CD14-positive monocyte (primary cell): ENCODE measurements at regions not wholly inside any gene's neighbourhood (a gene's known extent, or its start where the extent isn't known, plus 50 kb on each side); places are given as distances from the start of the nearest gene placed in this dataset.
A peak's percentile ranks its signal among the peaks of the same experiment; 100 is the strongest.

Source experiments
- DNase-seq, 3 donors: peaks; one replicate each; pipeline ENCODE4 v3.0.0-alpha.2; 2011 to 2022
- H2AFZ ChIP-seq: 2 replicates; pipeline ENCODE4 v1.6.0; 2012; ENCODE audit warnings: mild to moderate bottlenecking, low read depth, low read length, inconsistent platforms; ENCODE audit not compliant: insufficient read depth, poor library complexity, severe bottlenecking
- H3K27ac ChIP-seq, 2 donors: 1 replicate in 1 of 2; 2 replicates in 1 of 2; pipeline ENCODE4 v1.5.1; 2012 to 2013; ENCODE audit warnings: low read length in 2 of 2, control low read depth in 1 of 2, inconsistent platforms in 1 of 2, low read depth in 1 of 2, mild to moderate bottlenecking in 1 of 2
- H3K27me3 ChIP-seq, 2 donors: one replicate each; pipeline versions ENCODE4 v1.6.0 to v1.6.1; 2011 to 2013; ENCODE audit warnings: low read length in 2 of 2; ENCODE audit not compliant: control insufficient read depth in 2 of 2, insufficient read depth in 2 of 2
- H3K36me3 ChIP-seq, 2 donors: replicated peaks in 1 of 2; 1 replicate in 1 of 2; 2 replicates in 1 of 2; pipeline versions ENCODE4 v1.5.1 to v1.6.1; 2012 to 2013; ENCODE audit warnings: low read length in 2 of 2, control low read depth in 1 of 2, inconsistent platforms in 1 of 2, mild to moderate bottlenecking in 1 of 2; ENCODE audit not compliant: insufficient read depth in 2 of 2, control insufficient read depth in 1 of 2
- H3K4me1 ChIP-seq, 2 donors: 1 replicate in 1 of 2; 2 replicates in 1 of 2; pipeline versions ENCODE4 v1.5.1 to v1.6.1; 2012 to 2013; ENCODE audit warnings: low read length in 2 of 2, control low read depth in 1 of 2, inconsistent platforms in 1 of 2, mild to moderate bottlenecking in 1 of 2, moderate library complexity in 1 of 2; ENCODE audit not compliant: insufficient read depth in 2 of 2, control insufficient read depth in 1 of 2
- H3K4me2 ChIP-seq: replicated peaks from 2 replicates; pipeline ENCODE3; 2012; ENCODE audit warnings: low read length, moderate library complexity, mild to moderate bottlenecking; ENCODE audit not compliant: poor library complexity, severe bottlenecking; ENCODE audit errors: extremely low read depth
- H3K4me3 ChIP-seq, 3 experiments: fragments of 200-600 bp in 1 of 3; sonication (generic) in 1 of 3; replicated peaks in 1 of 3; 1 replicate in 2 of 3; 2 replicates in 1 of 3; pipeline ENCODE4 v1.5.1; 2011 to 2013; ENCODE audit warnings: low read length in 3 of 3, mild to moderate bottlenecking in 3 of 3, control low read depth in 2 of 3, low read depth in 2 of 3, inconsistent platforms in 1 of 3, moderate library complexity in 1 of 3
- H3K79me2 ChIP-seq: 2 replicates; pipeline ENCODE4 v1.6.0; 2012; ENCODE audit warnings: mild to moderate bottlenecking, control low read depth, inconsistent platforms, low read length, moderate library complexity; ENCODE audit not compliant: insufficient read depth
- H3K9ac ChIP-seq: 2 replicates; pipeline ENCODE4 v1.6.0; 2017; ENCODE audit warnings: low read length, mild to moderate bottlenecking; ENCODE audit not compliant: insufficient read depth, poor library complexity, severe bottlenecking
- H3K9me3 ChIP-seq, 2 donors: replicated peaks in 1 of 2; 1 replicate in 1 of 2; 2 replicates in 1 of 2; pipeline versions ENCODE4 v1.5.1 to v1.6.1; 2012 to 2013; ENCODE audit warnings: low read length in 2 of 2, control low read depth in 1 of 2; ENCODE audit not compliant: control insufficient read depth in 1 of 2, insufficient read depth in 1 of 2
- H4K20me1 ChIP-seq: 2 replicates; pipeline ENCODE4 v1.6.0; 2012; ENCODE audit warnings: mild to moderate bottlenecking, low read length, control low read depth, moderate library complexity; ENCODE audit not compliant: insufficient read depth
- H3K27ac Mint-ChIP-seq, 7 donors: one replicate each; pipeline ENCODE4 v1.8.0; 2020; ENCODE audit warnings: mild to moderate bottlenecking in 7 of 7, mixed read lengths in 7 of 7, moderate library complexity in 6 of 7, inconsistent platforms in 2 of 7
- H3K27me3 Mint-ChIP-seq, 3 donors: one replicate each; pipeline ENCODE4 v1.8.0; 2021 to 2022; ENCODE audit warnings: low read depth in 3 of 3, mild to moderate bottlenecking in 3 of 3, mixed read lengths in 3 of 3, moderate library complexity in 3 of 3, inconsistent platforms in 1 of 3
- H3K36me3 Mint-ChIP-seq, 2 donors: one replicate each; pipeline ENCODE4 v1.8.0; 2020; ENCODE audit warnings: mixed read lengths in 2 of 2, inconsistent platforms in 1 of 2, mild to moderate bottlenecking in 1 of 2
- H3K4me1 Mint-ChIP-seq: one replicate; pipeline ENCODE4 v1.8.0; 2020; ENCODE audit warnings: mild to moderate bottlenecking, mixed read lengths
- H3K4me3 Mint-ChIP-seq, 2 donors: one replicate each; pipeline ENCODE4 v1.8.0; 2020; ENCODE audit warnings: mild to moderate bottlenecking in 2 of 2, mixed read lengths in 2 of 2, moderate library complexity in 1 of 2
- H3K9me3 Mint-ChIP-seq, 7 donors: one replicate each; pipeline ENCODE4 v1.8.0; 2020 to 2022; ENCODE audit warnings: mixed read lengths in 7 of 7, mild to moderate bottlenecking in 6 of 7, moderate library complexity in 6 of 7, inconsistent platforms in 2 of 7
- WGBS: methylation state at CpG from one replicate; pipeline ENCODE4 v1.1.5; 2013; ENCODE audit warnings: missing lambda C conversion rate; ENCODE audit not compliant: insufficient coverage; 5-methylcytosine and 5-hydroxymethylcytosine counted together
- intact Hi-C, 2 donors: fragments of 100-400 bp; cut with micrococcal nuclease; formaldehyde crosslinking; loops; one replicate each; pipeline versions ENCODE4 v1.15.0 to v1.15.1; 2023
- TF ChIP-seq, protein P1 (sequence below): fragments of 200-600 bp; IDR thresholded peaks from one replicate; pipeline ENCODE4 v1.8.0; 2022; ENCODE audit warnings: antibody characterized with exemption, mild to moderate bottlenecking

DNA sequence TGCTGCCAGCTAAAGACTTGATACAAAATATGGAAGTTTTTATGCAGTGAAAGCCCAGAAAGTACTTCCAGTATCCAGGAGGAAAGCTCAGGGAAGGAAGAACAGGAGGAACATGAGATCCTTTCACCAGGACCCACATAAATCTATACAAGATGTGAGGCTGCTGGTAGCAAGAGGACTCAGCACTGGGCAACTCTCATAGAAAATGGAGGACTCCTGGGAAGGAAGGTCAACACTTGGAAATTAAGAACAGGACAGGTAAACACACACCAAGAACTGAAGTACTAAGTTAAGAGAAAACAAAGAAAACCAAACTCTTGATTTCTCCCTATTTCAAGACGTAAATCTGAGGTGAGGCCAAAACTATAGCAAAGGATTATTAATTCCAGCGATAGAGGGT lies 220.5 kb upstream of the HSF2 start:
- Histone ChIP-seq H3K36me3 (no peaks in the 10 kb centered on the region), H3K27me3 (no peaks in the 10 kb centered on the region), H3K9ac (no peak overlapping the region), H3K4me1 (no peaks in the 10 kb centered on the region), H3K27ac (no peak overlapping the region), H3K4me2 (no peak overlapping the region), H2AFZ (no peak overlapping the region), H3K9me3 (no peaks in the 10 kb centered on the region), H4K20me1 (no peaks in the 10 kb centered on the region), H3K79me2 (no peaks in the 10 kb centered on the region), H3K4me3 (no peak overlapping the region)
- no peaks in the 10 kb centered on the region for H3K9me3 Mint-ChIP-seq
- no peak overlapping the region for H3K4me3 Mint-ChIP-seq
- no peaks in the 10 kb centered on the region for H3K27me3 Mint-ChIP-seq
- TF ChIP-seq, protein P1, sequence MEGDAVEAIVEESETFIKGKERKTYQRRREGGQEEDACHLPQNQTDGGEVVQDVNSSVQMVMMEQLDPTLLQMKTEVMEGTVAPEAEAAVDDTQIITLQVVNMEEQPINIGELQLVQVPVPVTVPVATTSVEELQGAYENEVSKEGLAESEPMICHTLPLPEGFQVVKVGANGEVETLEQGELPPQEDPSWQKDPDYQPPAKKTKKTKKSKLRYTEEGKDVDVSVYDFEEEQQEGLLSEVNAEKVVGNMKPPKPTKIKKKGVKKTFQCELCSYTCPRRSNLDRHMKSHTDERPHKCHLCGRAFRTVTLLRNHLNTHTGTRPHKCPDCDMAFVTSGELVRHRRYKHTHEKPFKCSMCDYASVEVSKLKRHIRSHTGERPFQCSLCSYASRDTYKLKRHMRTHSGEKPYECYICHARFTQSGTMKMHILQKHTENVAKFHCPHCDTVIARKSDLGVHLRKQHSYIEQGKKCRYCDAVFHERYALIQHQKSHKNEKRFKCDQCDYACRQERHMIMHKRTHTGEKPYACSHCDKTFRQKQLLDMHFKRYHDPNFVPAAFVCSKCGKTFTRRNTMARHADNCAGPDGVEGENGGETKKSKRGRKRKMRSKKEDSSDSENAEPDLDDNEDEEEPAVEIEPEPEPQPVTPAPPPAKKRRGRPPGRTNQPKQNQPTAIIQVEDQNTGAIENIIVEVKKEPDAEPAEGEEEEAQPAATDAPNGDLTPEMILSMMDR = no peak
- H3K27ac Mint-ChIP-seq = peak overlapping the region in 1 of 7 donors; percentile 5
- no peak for DNase-seq
- 100% methylated on average over 1 of the region's 2 CpGs for WGBS
- H3K4me1 Mint-ChIP-seq = no peaks in the 10 kb centered on the region
- no peaks in the 10 kb centered on the region for H3K36me3 Mint-ChIP-seq
- intact Hi-C loops = no loop called here

DNA sequence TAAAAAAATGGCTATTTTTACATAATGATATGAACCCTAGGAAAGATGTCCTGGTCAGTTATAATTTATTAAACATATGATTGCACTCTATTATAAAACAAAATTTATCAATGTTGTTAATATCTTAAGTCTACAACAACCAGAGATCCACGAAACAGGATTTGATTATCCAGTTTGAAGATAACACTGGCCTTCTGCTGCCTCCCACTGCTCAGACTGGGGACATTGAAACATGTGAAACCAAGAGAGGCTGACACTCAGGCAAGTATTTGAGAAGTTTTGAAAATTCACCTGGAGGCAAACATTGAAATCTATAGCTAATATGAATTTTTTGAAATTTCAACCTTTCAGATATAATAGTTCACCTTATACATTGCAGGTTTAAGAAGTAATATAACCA lies 219.3 kb upstream of the HSF2 start:
- Histone ChIP-seq H3K27me3 (no peaks in the 10 kb centered on the region), H2AFZ (no peak overlapping the region), H3K9ac (no peak overlapping the region), H3K4me1 (no peaks in the 10 kb centered on the region), H3K4me3 (no peak overlapping the region), H3K4me2 (no peak overlapping the region), H3K36me3 (no peaks in the 10 kb centered on the region), H3K79me2 (no peaks in the 10 kb centered on the region), H3K9me3 (no peaks in the 10 kb centered on the region), H4K20me1 (no peaks in the 10 kb centered on the region), H3K27ac (no peak overlapping the region)
- no peak for DNase-seq
- H3K36me3 Mint-ChIP-seq = no peaks in the 10 kb centered on the region
- H3K27ac Mint-ChIP-seq = no peak overlapping the region
- TF ChIP-seq, protein P1 = no peak
- H3K9me3 Mint-ChIP-seq = no peaks in the 10 kb centered on the region
- no CpG with 5 or more reads among the region's 1 CpG for WGBS
- H3K4me3 Mint-ChIP-seq = no peak overlapping the region
- intact Hi-C loops = no loop called here
- H3K4me1 Mint-ChIP-seq = no peaks in the 10 kb centered on the region
- H3K27me3 Mint-ChIP-seq = peaks cover 0 to 2% (median 0%) of the 10 kb centered on the region in 3 donors
